ENCODE measurements at regions not wholly inside any gene's neighbourhood (a gene's known extent, or its start where the extent isn't known, plus 50 kb on each side); places are given as distances from the start of the nearest gene placed in this dataset.
"Not testable (repeated sequence)": the region's sequence is repeated elsewhere in the genome, so short reads cannot be mapped to it uniquely, and the experiment has no call there.

DNA sequence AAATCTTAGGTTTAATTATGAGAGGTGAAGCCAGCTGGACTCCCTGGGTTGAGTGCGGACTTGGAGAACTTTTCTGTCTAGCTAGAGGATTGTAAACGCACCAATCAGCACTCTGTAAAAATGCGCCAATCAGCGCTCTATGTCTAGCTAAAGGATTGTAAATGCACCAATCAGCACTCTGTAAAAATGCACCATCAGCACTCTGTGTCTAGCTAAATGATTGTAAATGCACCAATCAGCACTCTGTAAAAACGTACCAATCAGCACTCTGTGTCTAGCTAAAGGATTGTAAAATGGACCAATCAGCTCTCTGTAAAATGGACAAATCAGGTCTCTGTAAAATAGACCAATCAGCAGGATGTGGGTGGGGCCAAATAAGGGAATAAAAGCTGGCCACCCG lies 345.1 kb upstream of the POT1 start:
- H3K27ac Mint-ChIP-seq, H3K4me1 Mint-ChIP-seq, H3K27me3 Mint-ChIP-seq, H3K4me3 Mint-ChIP-seq, H3K36me3 Mint-ChIP-seq, H3K9me3 Mint-ChIP-seq: not testable (repeated sequence)

DNA sequence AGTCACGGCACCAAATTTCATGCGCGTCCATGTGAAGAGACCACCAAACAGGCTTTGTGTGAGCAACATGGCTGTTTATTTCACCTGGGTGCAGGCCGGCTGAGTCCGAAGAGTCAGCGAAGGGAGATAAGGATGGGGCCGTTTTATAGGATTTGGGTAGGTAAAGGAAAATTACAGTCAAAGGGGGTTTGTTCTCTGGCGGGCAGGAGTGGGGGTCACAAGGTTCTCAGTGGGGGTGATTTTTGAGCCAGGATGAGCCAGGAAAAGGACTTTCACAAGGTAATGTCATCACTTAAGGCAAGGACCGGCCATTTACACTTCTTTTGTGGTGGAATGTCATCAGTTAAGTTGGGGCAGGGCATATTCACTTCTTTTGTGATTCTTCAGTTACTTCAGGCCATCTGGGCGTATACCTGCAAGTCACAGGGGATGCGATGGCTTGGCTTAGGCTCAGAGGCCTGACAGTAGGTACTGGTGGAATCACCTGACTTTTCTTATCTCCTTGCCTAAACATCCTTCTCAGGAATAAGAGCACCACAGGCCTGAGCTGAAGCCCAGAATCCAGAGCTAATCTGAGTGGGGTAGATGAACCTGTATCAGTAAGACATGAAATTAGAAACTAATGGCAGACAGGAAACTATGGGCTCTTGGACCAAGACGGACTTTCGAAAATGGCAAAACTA lies 334.7 kb upstream of the POT1 start:
- H3K9me3 Mint-ChIP-seq, H3K36me3 Mint-ChIP-seq, H3K4me1 Mint-ChIP-seq, H3K27me3 Mint-ChIP-seq, H3K4me3 Mint-ChIP-seq, H3K27ac Mint-ChIP-seq: not testable (repeated sequence)

DNA sequence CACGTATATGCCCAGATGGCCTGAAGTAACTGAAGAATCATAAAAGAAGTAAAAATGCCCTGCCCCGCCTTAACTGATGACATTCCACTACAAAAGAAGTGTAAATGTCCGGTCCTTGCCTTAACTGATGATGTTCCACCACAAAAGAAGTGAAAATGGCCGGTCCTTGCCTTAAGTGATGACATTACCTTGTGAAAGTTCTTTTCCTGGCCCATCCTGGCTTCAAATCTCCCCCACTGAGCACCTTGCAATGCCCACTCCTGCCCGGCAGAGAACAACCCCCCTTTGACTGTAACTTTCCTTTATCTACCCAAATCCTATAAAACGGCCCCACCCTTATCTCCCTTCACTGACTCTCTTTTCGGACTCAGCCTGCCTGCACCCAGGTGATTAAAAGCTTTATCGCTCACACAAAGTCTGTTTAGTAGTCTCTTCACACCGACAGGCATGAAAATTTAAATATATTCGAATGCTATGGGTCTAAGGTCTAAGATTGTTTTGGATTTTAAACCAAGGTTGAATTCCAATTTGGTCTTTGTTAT lies 329.3 kb upstream of the POT1 start:
- H3K36me3 Mint-ChIP-seq, H3K4me1 Mint-ChIP-seq, H3K27ac Mint-ChIP-seq, H3K4me3 Mint-ChIP-seq, H3K9me3 Mint-ChIP-seq, H3K27me3 Mint-ChIP-seq: not testable (repeated sequence)

DNA sequence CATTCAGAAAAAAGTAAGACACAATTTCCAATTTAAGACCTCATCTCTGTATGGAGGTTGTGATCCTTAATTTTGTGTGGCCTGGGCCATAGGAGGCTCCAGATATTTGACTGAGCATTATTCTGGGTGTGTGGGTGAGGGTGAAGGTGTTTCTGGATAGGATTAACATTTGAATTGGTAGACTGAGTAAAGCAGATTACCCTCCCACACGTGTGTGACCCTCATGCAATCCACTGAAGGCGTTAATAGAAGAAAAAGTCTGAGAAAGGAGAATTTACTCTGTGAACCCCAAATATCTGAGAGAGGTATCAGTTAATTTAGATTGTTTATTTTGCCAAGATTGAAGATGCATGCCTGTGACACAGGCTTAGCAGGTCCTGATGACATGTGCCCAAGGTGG lies 328.0 kb upstream of the POT1 start:
- Mint-ChIP-seq H3K4me1 (no peaks in the 10 kb centered on the region), H3K9me3 (no peaks in the 10 kb centered on the region), H3K4me3 (no peak overlapping the region), H3K27me3 (no peaks in the 10 kb centered on the region), H3K27ac (no peak overlapping the region), H3K36me3 (no peaks in the 10 kb centered on the region)

DNA sequence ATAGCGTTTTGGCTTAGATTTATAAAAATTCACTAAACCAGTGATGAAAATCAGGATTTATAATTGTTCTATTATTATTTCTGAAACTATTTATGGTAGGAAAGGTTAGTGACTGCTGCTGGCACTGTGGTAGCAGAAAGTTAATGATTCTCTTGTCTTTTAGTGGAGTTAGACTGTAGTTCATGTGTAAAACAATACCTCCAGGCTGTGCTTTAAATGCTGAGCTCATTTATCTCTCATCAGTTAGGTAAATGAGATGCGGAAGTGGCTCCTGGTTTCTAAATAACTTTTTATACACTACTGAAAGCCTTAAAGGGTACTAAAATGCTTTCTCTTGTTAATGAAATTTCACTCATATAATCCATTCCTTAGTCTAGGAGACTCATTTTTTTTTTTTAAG lies 326.8 kb upstream of the POT1 start:
- H3K4me3 Mint-ChIP-seq = no peak overlapping the region
- H3K36me3 Mint-ChIP-seq = no peaks in the 10 kb centered on the region
- H3K27ac Mint-ChIP-seq = no peak overlapping the region
- peaks cover 4% of the 10 kb centered on the region for H3K9me3 Mint-ChIP-seq
- no peaks in the 10 kb centered on the region for H3K4me1 Mint-ChIP-seq
- H3K27me3 Mint-ChIP-seq = no peaks in the 10 kb centered on the region

DNA sequence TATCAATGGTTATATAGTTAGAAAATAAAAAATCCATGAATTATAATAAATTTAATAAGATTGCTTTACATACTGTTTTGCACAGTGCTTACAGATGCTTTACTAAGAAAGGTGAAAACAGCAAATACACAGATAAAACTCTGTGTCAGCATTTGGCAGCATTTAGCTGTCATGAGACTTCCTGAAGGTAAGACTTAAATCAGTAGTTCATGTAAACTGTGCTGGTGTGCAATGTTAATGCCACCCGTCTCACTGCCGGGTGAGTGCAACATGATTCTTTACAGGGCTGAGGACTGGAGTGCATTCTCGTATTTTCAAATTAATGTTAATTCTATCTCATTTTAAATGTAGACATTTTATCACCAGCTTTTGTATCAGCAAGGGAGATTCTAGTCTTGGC lies 326.2 kb upstream of the POT1 start:
- Mint-ChIP-seq H3K4me1 (no peaks in the 10 kb centered on the region), H3K9me3 (peaks cover 4% of the 10 kb centered on the region), H3K36me3 (no peaks in the 10 kb centered on the region), H3K27me3 (no peaks in the 10 kb centered on the region), H3K4me3 (no peak overlapping the region), H3K27ac (no peak overlapping the region)

DNA sequence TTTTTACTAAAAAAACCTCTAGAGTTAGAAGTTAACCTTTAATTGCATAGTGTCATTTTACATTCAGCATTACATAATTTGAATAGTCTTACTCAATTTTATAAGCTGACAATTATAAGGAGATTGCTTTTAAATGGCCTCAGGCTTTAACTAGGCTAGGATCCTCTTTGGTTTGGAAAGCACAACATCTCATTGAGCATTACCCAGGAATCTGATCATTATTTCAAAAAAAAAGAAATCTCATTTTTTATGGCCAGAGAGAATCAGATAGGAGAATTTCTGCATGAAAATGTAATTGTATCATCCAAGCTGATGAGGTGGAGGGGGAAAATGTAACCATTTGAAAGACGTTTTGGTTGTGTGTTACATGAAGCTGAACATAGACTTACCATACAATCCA lies 324.9 kb upstream of the POT1 start:
- Mint-ChIP-seq H3K4me3 (no peak overlapping the region), H3K36me3 (no peaks in the 10 kb centered on the region), H3K27me3 (no peaks in the 10 kb centered on the region), H3K27ac (no peak overlapping the region), H3K4me1 (no peaks in the 10 kb centered on the region), H3K9me3 (peaks cover 4% of the 10 kb centered on the region)

DNA sequence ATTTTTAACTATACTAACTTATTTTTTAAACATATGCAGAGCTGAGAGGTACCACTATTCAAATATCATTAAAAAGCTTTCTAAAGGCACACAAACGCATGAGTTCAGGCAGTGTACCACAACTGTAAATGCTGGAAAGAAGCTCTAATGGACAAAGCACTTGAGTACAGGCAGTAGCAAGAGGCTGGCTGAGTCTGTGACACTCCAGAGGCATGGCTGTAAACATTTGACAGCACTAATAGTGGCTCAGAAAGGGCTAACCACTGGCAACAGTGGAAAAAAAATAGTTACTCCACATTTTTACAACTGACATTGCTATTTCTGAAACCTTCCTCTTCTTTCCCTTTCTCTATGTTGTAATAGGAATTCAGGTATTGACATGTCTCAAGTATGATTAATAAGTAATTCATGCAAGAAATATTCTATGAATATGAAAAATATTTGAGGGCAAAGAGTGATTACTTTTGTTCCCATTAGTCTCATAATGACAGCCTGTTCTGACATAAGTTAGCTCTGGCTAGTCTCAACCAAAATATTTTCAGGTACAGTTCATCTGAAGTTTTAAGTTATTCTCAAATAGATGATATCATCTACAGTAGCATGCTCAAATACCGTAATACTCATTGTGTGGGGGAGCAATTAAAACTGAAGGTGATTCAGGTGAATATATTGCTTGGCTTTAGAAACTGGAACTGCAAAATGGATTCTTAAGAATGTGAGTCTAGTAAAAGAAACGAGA lies 324.0 kb upstream of the POT1 start:
- Mint-ChIP-seq H3K4me3 (no peak overlapping the region), H3K27ac (no peak overlapping the region), H3K36me3 (no peaks in the 10 kb centered on the region), H3K9me3 (peaks cover 4% of the 10 kb centered on the region), H3K4me1 (no peaks in the 10 kb centered on the region), H3K27me3 (no peaks in the 10 kb centered on the region)

DNA sequence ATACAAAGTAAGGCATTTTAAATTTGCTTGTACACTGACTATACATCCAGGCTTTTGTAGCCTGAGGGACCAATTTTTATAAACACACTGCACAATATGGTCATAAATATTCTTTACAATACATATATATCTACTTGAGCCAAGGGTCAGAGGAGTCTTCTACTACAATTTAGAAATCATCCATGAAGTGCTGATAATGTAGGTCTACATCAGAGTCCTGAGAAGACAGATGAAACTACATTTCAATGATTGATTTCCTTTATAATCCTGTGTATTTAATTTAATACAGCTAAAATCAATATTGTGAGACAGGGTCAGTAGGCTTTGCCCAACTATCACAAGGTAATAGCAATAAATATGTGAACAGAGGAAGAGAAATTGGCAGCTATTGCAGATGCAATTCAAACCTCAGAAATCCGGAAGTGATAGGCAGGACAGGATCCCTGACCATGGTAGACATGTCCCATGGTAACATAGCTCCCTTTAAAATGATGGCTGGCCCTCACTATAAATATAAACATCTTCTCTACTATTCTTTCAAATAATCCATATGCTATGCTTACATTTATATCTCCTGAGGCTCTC lies 318.0 kb upstream of the POT1 start:
- H3K4me3 Mint-ChIP-seq = no peak overlapping the region
- no peaks in the 10 kb centered on the region for H3K36me3 Mint-ChIP-seq
- no peaks in the 10 kb centered on the region for H3K27me3 Mint-ChIP-seq
- H3K9me3 Mint-ChIP-seq = peaks cover 4% of the 10 kb centered on the region
- H3K4me1 Mint-ChIP-seq = no peaks in the 10 kb centered on the region
- H3K27ac Mint-ChIP-seq = no peak overlapping the region

DNA sequence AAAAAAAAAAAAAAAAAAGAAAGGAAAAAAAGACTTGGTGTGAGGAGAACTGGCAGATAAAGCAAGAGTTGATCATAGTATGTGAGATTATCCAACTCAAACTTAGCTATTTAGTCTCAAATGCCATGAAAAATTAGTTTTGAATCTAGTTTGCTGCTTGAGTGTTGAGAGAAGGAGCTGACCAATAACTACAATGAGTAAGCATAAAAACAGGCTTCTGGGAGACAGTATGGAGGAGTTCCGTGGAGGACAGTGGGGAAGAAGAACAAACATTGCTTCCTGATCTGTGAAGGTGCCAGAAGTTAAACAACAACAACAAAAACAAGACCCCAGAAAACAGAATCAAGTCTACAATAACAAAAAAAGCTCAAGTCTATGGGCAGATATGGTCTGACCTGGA lies 317.1 kb upstream of the POT1 start:
- Mint-ChIP-seq H3K27ac (no peak overlapping the region), H3K9me3 (no peaks in the 10 kb centered on the region), H3K27me3 (no peaks in the 10 kb centered on the region), H3K36me3 (no peaks in the 10 kb centered on the region), H3K4me3 (no peak overlapping the region), H3K4me1 (no peaks in the 10 kb centered on the region)

DNA sequence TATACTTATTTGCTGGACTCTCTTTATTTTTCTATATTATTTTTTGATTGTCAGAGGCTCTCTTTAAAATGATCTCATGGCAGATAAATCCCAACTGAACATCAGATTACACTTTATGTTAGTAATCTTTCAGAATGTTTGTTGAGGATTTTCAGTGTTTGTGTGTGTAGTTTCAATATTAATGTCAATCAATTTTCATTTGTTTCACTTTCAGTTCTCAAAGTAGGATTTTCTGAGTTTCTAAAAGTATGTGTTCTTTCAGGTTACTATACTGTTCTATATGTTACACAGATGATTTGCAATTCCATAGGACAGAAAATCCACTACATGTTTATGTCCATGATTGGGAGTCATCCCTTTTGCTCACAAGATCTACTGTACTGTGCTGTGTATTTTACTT lies 311.9 kb upstream of the POT1 start:
- Mint-ChIP-seq H3K36me3 (no peaks in the 10 kb centered on the region), H3K27me3 (no peaks in the 10 kb centered on the region), H3K4me1 (no peaks in the 10 kb centered on the region), H3K27ac (no peak overlapping the region), H3K9me3 (no peaks in the 10 kb centered on the region), H3K4me3 (no peak overlapping the region)

DNA sequence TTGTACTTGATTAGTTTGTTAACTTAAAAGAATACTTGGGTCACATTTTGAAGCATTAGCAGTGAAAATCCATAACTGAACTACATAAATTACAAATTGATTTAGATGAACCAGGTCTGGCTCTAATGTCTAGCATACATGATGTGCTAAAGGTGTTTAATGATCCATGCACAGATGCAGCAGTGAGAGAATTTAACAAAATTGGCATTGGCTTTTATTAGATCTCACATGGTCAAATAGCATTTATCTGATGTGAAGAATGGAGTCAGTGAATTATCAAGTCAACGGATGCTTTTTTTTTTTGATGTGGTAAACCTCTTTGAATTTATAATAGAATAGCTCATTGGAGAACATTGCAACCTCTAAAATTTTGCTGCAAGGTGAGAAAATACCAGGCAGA lies 293.0 kb upstream of the POT1 start:
- H3K27me3 Mint-ChIP-seq = no peaks in the 10 kb centered on the region
- no peak overlapping the region for H3K27ac Mint-ChIP-seq
- no peaks in the 10 kb centered on the region for H3K4me1 Mint-ChIP-seq
- H3K9me3 Mint-ChIP-seq = no peaks in the 10 kb centered on the region
- H3K4me3 Mint-ChIP-seq = no peak overlapping the region
- H3K36me3 Mint-ChIP-seq = no peaks in the 10 kb centered on the region

DNA sequence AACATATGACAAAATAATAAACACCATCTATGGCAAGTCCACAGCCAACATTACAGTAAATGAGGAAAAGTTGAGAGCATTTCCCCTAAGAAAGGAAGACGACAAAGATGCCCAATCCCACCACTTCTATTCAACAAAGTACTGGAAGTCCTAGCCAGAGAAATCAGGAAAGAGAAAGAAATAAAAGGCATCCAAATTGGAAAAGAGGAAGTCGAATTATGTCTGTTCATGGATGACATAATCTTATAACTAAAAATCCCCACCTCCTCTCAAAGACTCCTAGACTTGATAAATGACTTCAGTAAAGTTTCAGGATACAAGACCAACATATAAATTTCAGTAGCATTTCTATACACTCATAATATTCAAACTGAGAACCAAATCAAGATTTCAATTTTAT lies 288.5 kb upstream of the POT1 start:
- H3K4me3 Mint-ChIP-seq = no peak overlapping the region
- H3K4me1 Mint-ChIP-seq = no peaks in the 10 kb centered on the region
- H3K36me3 Mint-ChIP-seq = no peaks in the 10 kb centered on the region
- no peaks in the 10 kb centered on the region for H3K9me3 Mint-ChIP-seq
- H3K27ac Mint-ChIP-seq = no peak overlapping the region
- H3K27me3 Mint-ChIP-seq = no peaks in the 10 kb centered on the region

DNA sequence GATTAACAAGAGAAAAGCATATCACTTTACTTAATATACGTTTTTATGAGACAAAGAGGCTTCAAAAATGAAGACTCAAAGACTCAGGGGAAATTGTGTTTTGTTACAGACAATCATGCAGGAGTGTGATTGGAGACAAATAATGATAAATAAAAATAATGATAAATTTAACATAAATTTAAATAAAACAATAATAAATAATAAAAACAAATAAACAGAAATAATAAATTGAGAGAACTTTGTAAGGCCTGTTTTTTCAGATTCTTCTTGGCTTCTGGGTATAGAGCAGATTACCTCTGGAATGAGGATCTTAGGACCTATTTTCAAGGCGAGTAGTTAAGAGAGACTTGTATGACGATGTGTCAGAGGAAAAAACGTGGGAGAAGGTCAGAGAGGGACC lies 271.4 kb upstream of the POT1 start:
- Mint-ChIP-seq H3K4me3 (no peak overlapping the region), H3K36me3 (no peaks in the 10 kb centered on the region), H3K9me3 (peaks cover 6% of the 10 kb centered on the region)

DNA sequence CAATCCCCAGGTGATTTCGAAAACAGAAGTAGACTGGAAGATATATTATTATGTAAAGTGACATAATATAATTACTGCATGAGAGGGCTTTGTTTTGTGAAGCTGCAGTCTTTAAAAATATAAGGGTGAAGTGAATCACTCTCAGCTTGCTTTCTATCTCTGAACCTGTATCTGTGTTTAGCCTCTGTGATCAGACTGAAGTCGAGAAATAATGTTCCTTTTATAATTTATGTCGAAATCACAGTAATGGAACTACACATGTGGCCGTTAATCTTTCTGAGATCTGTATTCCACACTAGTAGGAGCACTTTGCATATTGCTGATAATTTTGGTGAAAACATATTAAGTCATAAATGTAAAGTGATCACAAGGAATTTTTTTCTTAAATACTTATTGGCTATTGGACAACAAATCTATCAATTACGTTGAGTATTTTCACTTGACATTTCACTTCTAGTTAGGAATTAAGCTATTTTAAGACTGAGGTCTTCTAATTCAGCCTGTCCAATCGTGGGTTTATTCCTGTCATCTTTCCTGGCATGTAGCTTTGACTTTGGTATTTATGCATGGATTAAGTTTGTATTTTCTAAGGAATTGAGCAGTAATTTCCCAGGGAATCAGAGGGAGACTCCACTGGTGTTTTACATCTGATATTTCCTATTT lies 268.2 kb upstream of the POT1 start:
- Mint-ChIP-seq H3K9me3 (peaks cover 9% of the 10 kb centered on the region), H3K27me3 (no peaks in the 10 kb centered on the region)

More for the DNA sequence above, 271.4 kb upstream of the POT1 start:
- Mint-ChIP-seq H3K27me3 (no peaks in the 10 kb centered on the region), H3K27ac (no peak overlapping the region), H3K4me1 (no peaks in the 10 kb centered on the region)

DNA sequence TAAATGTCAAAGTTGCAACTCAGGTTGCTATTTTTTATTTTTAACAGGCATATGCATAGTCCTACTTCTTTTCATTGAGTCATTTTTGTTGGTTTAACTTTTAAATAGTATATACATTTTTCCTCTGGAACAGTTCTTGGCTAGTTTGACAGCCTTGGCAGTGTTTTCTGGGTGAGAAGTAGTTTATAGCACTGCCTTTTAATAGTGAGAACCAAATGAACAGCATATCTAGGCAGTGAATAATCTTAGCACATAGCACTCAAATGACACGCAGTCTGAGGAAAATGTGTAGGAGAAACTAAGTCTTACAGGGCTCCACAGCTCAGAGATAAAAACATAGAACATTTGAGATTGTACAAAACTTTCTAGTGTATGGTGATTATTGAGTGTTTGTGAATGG lies 265.5 kb upstream of the POT1 start:
- Mint-ChIP-seq H3K36me3 (no peaks in the 10 kb centered on the region), H3K4me1 (no peaks in the 10 kb centered on the region), H3K4me3 (no peak overlapping the region), H3K27me3 (no peaks in the 10 kb centered on the region), H3K9me3 (peaks cover 14% of the 10 kb centered on the region), H3K27ac (no peak overlapping the region)

More for the DNA sequence above, 268.2 kb upstream of the POT1 start:
- Mint-ChIP-seq H3K4me1 (no peaks in the 10 kb centered on the region), H3K4me3 (no peak overlapping the region), H3K36me3 (no peaks in the 10 kb centered on the region), H3K27ac (no peak overlapping the region)
